Mesendoderm (in vitro differentiated cells): ENCODE measurements at regions not wholly inside any gene's neighbourhood (a gene's known extent, or its start where the extent isn't known, plus 50 kb on each side); places are given as distances from the start of the nearest gene placed in this dataset.

Experiments
- DNase-seq: peaks from one replicate; pipeline ENCODE4 v3.0.0; 2013
- H2AK5ac ChIP-seq: 2 replicates; pipeline ENCODE4 v1.6.1; 2013; ENCODE audit warnings: low read length, inconsistent platforms
- H2BK120ac ChIP-seq: 2 replicates; pipeline ENCODE4 v1.6.1; 2013; ENCODE audit warnings: low read depth, mild to moderate bottlenecking, low read length, moderate library complexity, mixed read lengths
- H2BK15ac ChIP-seq: replicated peaks from 2 replicates; pipeline ENCODE4 v1.6.1; 2013; ENCODE audit warnings: low read depth, mild to moderate bottlenecking, moderate library complexity
- H2BK5ac ChIP-seq: 2 replicates; pipeline ENCODE4 v1.6.1; 2013; ENCODE audit warnings: low read length, inconsistent platforms
- H3K18ac ChIP-seq: 2 replicates; pipeline ENCODE4 v1.6.1; 2013; ENCODE audit warnings: mild to moderate bottlenecking, low read length, mixed read lengths
- H3K23ac ChIP-seq: one replicate; pipeline ENCODE4 v1.6.1; 2013; ENCODE audit warnings: low read length
- H3K27ac ChIP-seq: 2 replicates; pipeline ENCODE4 v1.5.1; 2013; ENCODE audit warnings: low read depth, mild to moderate bottlenecking, inconsistent platforms, low read length, moderate library complexity
- H3K27me3 ChIP-seq: 2 replicates; pipeline ENCODE4 v1.6.1; 2013; ENCODE audit warnings: low read length, control low read depth, mild to moderate bottlenecking, inconsistent platforms; ENCODE audit not compliant: insufficient read depth, poor library complexity
- H3K36me3 ChIP-seq: 2 replicates; pipeline ENCODE4 v1.6.1; 2013; ENCODE audit warnings: low read length, inconsistent platforms; ENCODE audit not compliant: control insufficient read depth, insufficient read depth
- H3K4ac ChIP-seq: one replicate; pipeline ENCODE4 v1.6.1; 2013; ENCODE audit warnings: low read depth, mild to moderate bottlenecking, low read length, moderate library complexity
- H3K4me1 ChIP-seq: 2 replicates; pipeline ENCODE4 v1.6.1; 2013; ENCODE audit warnings: low read depth, low read length, inconsistent platforms; ENCODE audit not compliant: control insufficient read depth
- H3K4me2 ChIP-seq: 2 replicates; pipeline ENCODE4 v1.6.1; 2013; ENCODE audit warnings: low read length
- H3K4me3 ChIP-seq: 2 replicates; pipeline ENCODE4 v1.5.1; 2013; ENCODE audit warnings: mild to moderate bottlenecking, low read length
- H3K56ac ChIP-seq: one replicate; pipeline ENCODE4 v1.6.1; 2013; ENCODE audit warnings: low read length
- H3K79me1 ChIP-seq: 2 replicates; pipeline ENCODE4 v1.6.1; 2013; ENCODE audit warnings: low read length, inconsistent platforms
- H3K79me2 ChIP-seq: 2 replicates; pipeline ENCODE4 v1.6.1; 2013; ENCODE audit warnings: mild to moderate bottlenecking, low read length; ENCODE audit not compliant: control insufficient read depth, insufficient read depth
- H3K9ac ChIP-seq: 2 replicates; pipeline ENCODE4 v1.6.1; 2013; ENCODE audit warnings: low read length, inconsistent platforms
- H4K5ac ChIP-seq: one replicate; pipeline ENCODE4 v1.6.1; 2013; ENCODE audit warnings: low read length
- H4K8ac ChIP-seq: one replicate; pipeline ENCODE4 v1.6.1; 2013; ENCODE audit warnings: low read depth, mild to moderate bottlenecking, control low read depth, low read length, moderate library complexity
- WGBS: extraction: QIAGEN DNeasy Blood & Tissue Kit; methylation state at CpG from one replicate; pipeline ENCODE4 v1.1.7; 2013; ENCODE audit warnings: low lambda C conversion rate, missing lambda C conversion rate; ENCODE audit not compliant: insufficient coverage; ENCODE audit errors: extremely low coverage; 5-methylcytosine and 5-hydroxymethylcytosine counted together

- Histone ChIP-seq H3K9ac (no peak overlapping the region), H2BK120ac (no peak overlapping the region), H4K5ac (no peak overlapping the region), H2BK15ac (no peak overlapping the region), H3K4me2 (no peak overlapping the region), H2AK5ac (no peak overlapping the region), H3K18ac (no peak overlapping the region), H4K8ac (no peak overlapping the region), H3K4me3 (no peak overlapping the region), H3K56ac (no peak overlapping the region), H3K79me2 (no peaks in the 10 kb centered on the region), H3K79me1 (no peaks in the 10 kb centered on the region), H3K27ac (no peak overlapping the region), H3K36me3 (no peaks in the 10 kb centered on the region), H3K4ac (no peak overlapping the region), H3K27me3 (no peaks in the 10 kb centered on the region), H2BK5ac (no peak overlapping the region), H3K23ac (no peak overlapping the region), H3K4me1 (no peaks in the 10 kb centered on the region)
- WGBS, result no CpG with 5 or more reads among the region's 4 CpGs
- no peak for DNase-seq
Observed at GRCh38 chr4:123966990-123967769, 570.6 kb downstream of the SPRY1 start.

- Histone ChIP-seq H3K4me1 (peaks cover 2% of the 10 kb centered on the region), H2BK5ac (no peak overlapping the region), H3K4ac (no peak overlapping the region), H3K56ac (no peak overlapping the region), H2BK120ac (no peak overlapping the region), H3K23ac (no peak overlapping the region), H2BK15ac (no peak overlapping the region), H3K36me3 (no peaks in the 10 kb centered on the region), H4K5ac (no peak overlapping the region), H3K4me3 (no peak overlapping the region), H3K79me2 (no peaks in the 10 kb centered on the region), H3K27me3 (no peaks in the 10 kb centered on the region), H3K79me1 (no peaks in the 10 kb centered on the region), H2AK5ac (no peak overlapping the region), H3K9ac (no peak overlapping the region), H3K4me2 (no peak overlapping the region), H3K18ac (no peak overlapping the region), H3K27ac (no peak overlapping the region), H4K8ac (no peak overlapping the region)
- no peak for DNase-seq
- WGBS, result no CpG with 5 or more reads among the region's 1 CpG
Observed at GRCh38 chr4:123972031-123972430, 575.4 kb downstream of the SPRY1 start.

GRCh38 chr4:123974386-123975149 lies 578.0 kb downstream of the SPRY1 start:
- Histone ChIP-seq H3K4me3 (no peak overlapping the region), H3K23ac (no peak overlapping the region)
- no peak for DNase-seq

GRCh38 chr4:123976285-123976684 lies 579.7 kb downstream of the SPRY1 start:
- peak; percentile 38 for DNase-seq
- no peak overlapping the region for H3K56ac ChIP-seq
- no peaks in the 10 kb centered on the region for H3K27me3 ChIP-seq
- H3K4ac ChIP-seq, result no peak overlapping the region
- no peaks in the 10 kb centered on the region for H3K79me2 ChIP-seq
- H2AK5ac ChIP-seq, result no peak overlapping the region
- H3K4me1 ChIP-seq, result peaks cover 2% of the 10 kb centered on the region
- H2BK5ac ChIP-seq, result no peak overlapping the region
- H3K27ac ChIP-seq, result no peak overlapping the region
- H3K4me2 ChIP-seq, result no peak overlapping the region
- no peak overlapping the region for H3K23ac ChIP-seq
- H2BK120ac ChIP-seq, result no peak overlapping the region
- H3K9ac ChIP-seq, result no peak overlapping the region
- no peak overlapping the region for H4K8ac ChIP-seq
- no peaks in the 10 kb centered on the region for H3K36me3 ChIP-seq
- no peaks in the 10 kb centered on the region for H3K79me1 ChIP-seq
- no peak overlapping the region for H3K18ac ChIP-seq
- no peak overlapping the region for H3K4me3 ChIP-seq
- WGBS, result no CpG with 5 or more reads among the region's 7 CpGs
- H2BK15ac ChIP-seq, result no peak overlapping the region
- no peak overlapping the region for H4K5ac ChIP-seq

More at GRCh38 chr4:123974386-123975149, 578.0 kb downstream of the SPRY1 start:
- no peak overlapping the region for H3K4me2 ChIP-seq
- H3K79me1 ChIP-seq, result no peaks in the 10 kb centered on the region
- peaks cover 2% of the 10 kb centered on the region for H3K4me1 ChIP-seq
- no peak overlapping the region for H3K9ac ChIP-seq
- no peak overlapping the region for H3K56ac ChIP-seq
- H3K36me3 ChIP-seq, result no peaks in the 10 kb centered on the region
- no peaks in the 10 kb centered on the region for H3K27me3 ChIP-seq
- H4K5ac ChIP-seq, result no peak overlapping the region
- H2BK120ac ChIP-seq, result no peak overlapping the region
- H3K27ac ChIP-seq, result no peak overlapping the region
- no peak overlapping the region for H2BK5ac ChIP-seq
- no peak overlapping the region for H3K4ac ChIP-seq
- no peak overlapping the region for H2AK5ac ChIP-seq
- no peak overlapping the region for H2BK15ac ChIP-seq
- H4K8ac ChIP-seq, result no peak overlapping the region
- H3K18ac ChIP-seq, result no peak overlapping the region
- WGBS, result no CpG with 5 or more reads among the region's 2 CpGs
- no peaks in the 10 kb centered on the region for H3K79me2 ChIP-seq

- Histone ChIP-seq H2AK5ac (no peak overlapping the region), H3K4me2 (no peak overlapping the region), H3K36me3 (no peaks in the 10 kb centered on the region), H3K79me1 (no peaks in the 10 kb centered on the region), H4K5ac (no peak overlapping the region), H3K23ac (no peak overlapping the region), H2BK120ac (no peak overlapping the region), H3K18ac (no peak overlapping the region), H2BK5ac (peak overlapping the region; percentile 17), H3K4me3 (no peak overlapping the region), H3K4me1 (peaks cover 2% of the 10 kb centered on the region), H3K56ac (no peak overlapping the region), H2BK15ac (no peak overlapping the region), H3K27me3 (no peaks in the 10 kb centered on the region), H3K9ac (no peak overlapping the region), H3K79me2 (no peaks in the 10 kb centered on the region), H4K8ac (no peak overlapping the region), H3K27ac (no peak overlapping the region), H3K4ac (no peak overlapping the region)
- no CpG with 5 or more reads among the region's 2 CpGs for WGBS
- DNase-seq, result no peak
Observed at GRCh38 chr4:123976819-123977218, 580.2 kb downstream of the SPRY1 start.
